ENCODE measurements at regions not wholly inside any gene's neighbourhood (a gene's known extent, or its start where the extent isn't known, plus 50 kb on each side); places are given as distances from the start of the nearest gene placed in this dataset.

- no peak for DNase-seq (ENCODE audit: low spot score)
- no peak for TF ChIP-seq CTCF (IDR thresholded peaks at IDR 0.05)
- H3K27ac ChIP-seq, result no peak overlapping the region
- no peak overlapping the region for H3K4me3 ChIP-seq
These were observed 368.8 kb downstream of the ADRA2A start for GRCh38 chr10:111445667-111446066.

GRCh38 chr10:111446966-111447365, 370.1 kb downstream of the ADRA2A start:
- no peak for TF ChIP-seq CTCF (IDR thresholded peaks at IDR 0.05)
- DNase-seq (ENCODE audit: low spot score), result no peak
- no peak overlapping the region for H3K27ac ChIP-seq

GRCh38 chr10:111452153-111452552, 375.3 kb downstream of the ADRA2A start:
- no peak overlapping the region for H3K4me3 ChIP-seq
- H3K27ac ChIP-seq, result no peak overlapping the region
- TF ChIP-seq CTCF (IDR thresholded peaks at IDR 0.05), result no peak
- DNase-seq (ENCODE audit: low spot score), result no peak

More at GRCh38 chr10:111446966-111447365, 370.1 kb downstream of the ADRA2A start:
- H3K4me3 ChIP-seq, result no peak overlapping the region

GRCh38 chr10:111455776-111456426, 379.1 kb downstream of the ADRA2A start:
- Histone ChIP-seq H3K27ac (no peak overlapping the region), H3K4me3 (no peak overlapping the region)
- no peak for TF ChIP-seq CTCF (IDR thresholded peaks at IDR 0.05)
- DNase-seq (ENCODE audit: low spot score), result no peak

GRCh38 chr10:111458256-111458655, 381.4 kb downstream of the ADRA2A start:
- H3K27ac ChIP-seq, result no peak overlapping the region
- DNase-seq (ENCODE audit: low spot score), result no peak
- H3K4me3 ChIP-seq, result no peak overlapping the region
- TF ChIP-seq CTCF (IDR thresholded peaks at IDR 0.05), result no peak

- no peak for DNase-seq (ENCODE audit: low spot score)
- Histone ChIP-seq H3K4me3 (no peak overlapping the region), H3K27ac (no peak overlapping the region)
- TF ChIP-seq CTCF (IDR thresholded peaks at IDR 0.05), result no peak
These were observed 383.1 kb downstream of the ADRA2A start for GRCh38 chr10:111459967-111460366.

GRCh38 chr10:111472445-111472844, 395.6 kb downstream of the ADRA2A start:
- no peak for TF ChIP-seq CTCF (IDR thresholded peaks at IDR 0.05)
- DNase-seq (ENCODE audit: low spot score), result no peak
- Histone ChIP-seq H3K27ac (no peak overlapping the region), H3K4me3 (no peak overlapping the region)
